ENCODE measurements at regions not wholly inside any gene's neighbourhood (a gene's known extent, or its start where the extent isn't known, plus 50 kb on each side); places are given as distances from the start of the nearest gene placed in this dataset.
A peak's percentile ranks its signal among the peaks of the same experiment; 100 is the strongest.

- Histone ChIP-seq H3K4me3 (ENCODE audit: low read depth in 1 of 3, low read length in 3 of 3) (no peak overlapping the region), H3K4me1 (ENCODE audit: control insufficient read depth in 3 of 3, insufficient read depth in 2 of 3, low read depth in 1 of 3, low read length in 2 of 3) (peaks cover 0 to 14% (median 0%) of the 10 kb centered on the region in 3 donors), H3K27ac (ENCODE audit: low read depth in 1 of 3, low read length in 2 of 3) (no peak overlapping the region), H3K9me3 (ENCODE audit: control insufficient read depth in 2 of 2, insufficient read depth in 1 of 2, low read depth in 1 of 2, low read length in 1 of 2) (no peaks in the 10 kb centered on the region), H3K27me3 (ENCODE audit: control insufficient read depth in 3 of 3, insufficient read depth in 3 of 3, low read length in 3 of 3) (no peaks in the 10 kb centered on the region), H3K36me3 (ENCODE audit: control insufficient read depth in 3 of 3, insufficient read depth in 2 of 3, low read depth in 1 of 3, low read length in 3 of 3) (peaks cover 0 to 4% (median 0%) of the 10 kb centered on the region in 3 donors)
- DNase-seq (peak in 1 of 2 donors; percentile 8), FAIRE-seq (no peak)
- WGBS, 3 donors: 95 to 96% (median 95%) methylated on average over 1 of the region's 1 CpG
Observed at GRCh38 chr20:3354247-3354646, 53.2 kb downstream of the DNAAF9 start.

- FAIRE-seq: no peak
- 87 to 96% (median 94%) methylated on average over 2 of the region's 2 CpGs for WGBS, 3 donors
- no peak for DNase-seq
- no peak overlapping the region for H3K4me3 ChIP-seq (ENCODE audit: low read depth in 1 of 3, low read length in 3 of 3)
- no peaks in the 10 kb centered on the region for H3K9me3 ChIP-seq (ENCODE audit: control insufficient read depth in 2 of 2, insufficient read depth in 1 of 2, low read depth in 1 of 2, low read length in 1 of 2)
- H3K4me1 ChIP-seq (ENCODE audit: control insufficient read depth in 3 of 3, insufficient read depth in 2 of 3, low read depth in 1 of 3, low read length in 2 of 3): peaks cover 0 to 10% (median 0%) of the 10 kb centered on the region in 3 donors
- H3K27ac ChIP-seq (ENCODE audit: low read depth in 1 of 3, low read length in 2 of 3): no peak overlapping the region
- peaks cover 0 to 4% (median 0%) of the 10 kb centered on the region in 3 donors for H3K36me3 ChIP-seq (ENCODE audit: control insufficient read depth in 3 of 3, insufficient read depth in 2 of 3, low read depth in 1 of 3, low read length in 3 of 3)
- H3K27me3 ChIP-seq (ENCODE audit: control insufficient read depth in 3 of 3, insufficient read depth in 3 of 3, low read length in 3 of 3): no peaks in the 10 kb centered on the region
Observed at GRCh38 chr20:3353646-3354045, 53.8 kb downstream of the DNAAF9 start.

- Histone ChIP-seq H3K4me1 (ENCODE audit: control insufficient read depth in 3 of 3, insufficient read depth in 2 of 3, low read depth in 1 of 3, low read length in 2 of 3) (peaks cover 0 to 7% (median 0%) of the 10 kb centered on the region in 3 donors), H3K27ac (ENCODE audit: low read depth in 1 of 3, low read length in 2 of 3) (no peak overlapping the region), H3K4me3 (ENCODE audit: low read depth in 1 of 3, low read length in 3 of 3) (no peak overlapping the region), H3K36me3 (ENCODE audit: control insufficient read depth in 3 of 3, insufficient read depth in 2 of 3, low read depth in 1 of 3, low read length in 3 of 3) (peaks cover 0 to 9% (median 3%) of the 10 kb centered on the region in 3 donors), H3K27me3 (ENCODE audit: control insufficient read depth in 3 of 3, insufficient read depth in 3 of 3, low read length in 3 of 3) (no peaks in the 10 kb centered on the region), H3K9me3 (ENCODE audit: control insufficient read depth in 2 of 2, insufficient read depth in 1 of 2, low read depth in 1 of 2, low read length in 1 of 2) (no peaks in the 10 kb centered on the region)
- DNase-seq (no peak), FAIRE-seq (no peak)
- 91 to 95% (median 94%) methylated on average over 6 of the region's 6 CpGs for WGBS, 3 donors
Observed at GRCh38 chr20:3352202-3352601, 55.3 kb downstream of the DNAAF9 start.

DNA sequence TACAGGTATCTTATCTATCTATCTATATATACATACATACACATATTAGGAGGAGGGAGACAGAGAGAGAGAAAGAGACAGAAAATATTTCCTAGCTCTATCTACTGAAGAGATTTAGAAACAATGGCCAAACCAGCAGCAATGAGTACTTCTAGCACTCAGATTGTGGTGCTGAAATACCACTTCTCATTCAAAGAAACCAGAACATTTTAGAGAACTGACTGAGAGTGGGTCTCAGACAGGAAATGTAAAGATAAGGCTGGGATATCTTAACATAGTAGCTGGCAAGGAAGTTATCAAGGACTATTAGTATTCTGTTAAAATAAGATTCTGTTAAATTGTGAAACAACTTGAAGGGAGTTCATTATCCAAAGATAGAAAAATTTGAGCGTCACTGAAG lies 57.0 kb downstream of the DNAAF9 start:
- DNase-seq (no peak), FAIRE-seq (no peak)
- Histone ChIP-seq H3K4me1 (ENCODE audit: control insufficient read depth in 3 of 3, insufficient read depth in 2 of 3, low read depth in 1 of 3, low read length in 2 of 3) (no peaks in the 10 kb centered on the region), H3K27ac (ENCODE audit: low read depth in 1 of 3, low read length in 2 of 3) (no peak overlapping the region), H3K27me3 (ENCODE audit: control insufficient read depth in 3 of 3, insufficient read depth in 3 of 3, low read length in 3 of 3) (no peaks in the 10 kb centered on the region), H3K4me3 (ENCODE audit: low read depth in 1 of 3, low read length in 3 of 3) (no peak overlapping the region), H3K36me3 (ENCODE audit: control insufficient read depth in 3 of 3, insufficient read depth in 2 of 3, low read depth in 1 of 3, low read length in 3 of 3) (peaks cover 0 to 11% (median 3%) of the 10 kb centered on the region in 3 donors), H3K9me3 (ENCODE audit: control insufficient read depth in 2 of 2, insufficient read depth in 1 of 2, low read depth in 1 of 2, low read length in 1 of 2) (no peaks in the 10 kb centered on the region)
- 93 to 100% (median 96%) methylated on average over 1 of the region's 1 CpG for WGBS, 3 donors

DNA sequence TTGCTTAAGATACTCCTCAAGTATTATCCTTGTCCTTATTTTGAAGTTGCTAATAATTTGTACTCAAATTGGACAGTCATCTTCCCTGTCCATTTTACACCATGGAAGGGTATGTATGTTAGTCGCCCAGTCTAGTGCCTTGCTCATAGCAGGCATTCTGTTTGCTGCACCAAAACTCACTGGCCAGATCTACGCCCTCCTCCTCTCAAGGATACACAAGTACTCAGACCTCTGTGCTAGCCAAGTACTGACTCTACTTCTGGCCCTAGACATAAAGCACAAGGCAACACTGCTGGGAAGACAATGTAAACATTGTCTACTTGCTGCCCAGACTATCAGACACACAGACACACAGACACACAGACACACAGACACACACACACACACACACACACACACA lies 57.7 kb downstream of the DNAAF9 start:
- Histone ChIP-seq H3K36me3 (ENCODE audit: control insufficient read depth in 3 of 3, insufficient read depth in 2 of 3, low read depth in 1 of 3, low read length in 3 of 3) (peaks cover 0 to 13% (median 3%) of the 10 kb centered on the region in 3 donors), H3K4me3 (ENCODE audit: low read depth in 1 of 3, low read length in 3 of 3) (no peak overlapping the region), H3K4me1 (ENCODE audit: control insufficient read depth in 3 of 3, insufficient read depth in 2 of 3, low read depth in 1 of 3, low read length in 2 of 3) (no peaks in the 10 kb centered on the region), H3K27me3 (ENCODE audit: control insufficient read depth in 3 of 3, insufficient read depth in 3 of 3, low read length in 3 of 3) (no peaks in the 10 kb centered on the region), H3K27ac (ENCODE audit: low read depth in 1 of 3, low read length in 2 of 3) (no peak overlapping the region), H3K9me3 (ENCODE audit: control insufficient read depth in 2 of 2, insufficient read depth in 1 of 2, low read depth in 1 of 2, low read length in 1 of 2) (no peaks in the 10 kb centered on the region)
- 85 to 98% (median 95%) methylated on average over 2 of the region's 2 CpGs for WGBS, 3 donors
- no peak for FAIRE-seq
- no peak for DNase-seq

- no peak overlapping the region for H3K27ac ChIP-seq (ENCODE audit: low read depth in 1 of 3, low read length in 2 of 3)
- WGBS, 3 donors: 84 to 91% (median 91%) methylated on average over 3 of the region's 3 CpGs
- DNase-seq: no peak
- no peaks in the 10 kb centered on the region for H3K9me3 ChIP-seq (ENCODE audit: control insufficient read depth in 2 of 2, insufficient read depth in 1 of 2, low read depth in 1 of 2, low read length in 1 of 2)
- FAIRE-seq: no peak
- no peak overlapping the region for H3K4me3 ChIP-seq (ENCODE audit: low read depth in 1 of 3, low read length in 3 of 3)
- no peaks in the 10 kb centered on the region for H3K4me1 ChIP-seq (ENCODE audit: control insufficient read depth in 3 of 3, insufficient read depth in 2 of 3, low read depth in 1 of 3, low read length in 2 of 3)
- no peaks in the 10 kb centered on the region for H3K27me3 ChIP-seq (ENCODE audit: control insufficient read depth in 3 of 3, insufficient read depth in 3 of 3, low read length in 3 of 3)
- peaks cover 0 to 25% (median 6%) of the 10 kb centered on the region in 3 donors for H3K36me3 ChIP-seq (ENCODE audit: control insufficient read depth in 3 of 3, insufficient read depth in 2 of 3, low read depth in 1 of 3, low read length in 3 of 3)
Observed at GRCh38 chr20:3342766-3343165, 64.7 kb downstream of the DNAAF9 start.

DNA sequence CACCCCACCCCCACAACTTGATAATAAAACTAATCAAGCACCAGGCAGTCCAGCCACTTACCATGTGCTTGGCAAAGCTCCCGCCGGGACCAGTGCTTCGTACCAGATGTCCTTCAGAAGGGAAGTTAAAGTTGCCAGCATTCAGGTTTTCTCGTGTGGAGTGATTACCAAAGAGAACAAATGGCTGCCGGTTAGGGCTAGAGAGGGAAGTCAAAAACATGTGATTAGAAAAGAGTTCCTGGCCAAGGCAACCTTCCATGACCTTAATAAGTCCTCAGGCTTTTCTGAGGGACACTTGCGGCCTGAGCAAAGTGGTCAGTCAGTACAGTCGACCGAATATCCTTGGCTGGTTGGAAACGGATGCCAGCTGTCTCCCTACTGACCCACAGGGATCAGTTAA lies 67.0 kb downstream of the DNAAF9 start:
- Histone ChIP-seq H3K27ac (ENCODE audit: low read depth in 1 of 3, low read length in 2 of 3) (no peak overlapping the region), H3K27me3 (ENCODE audit: control insufficient read depth in 3 of 3, insufficient read depth in 3 of 3, low read length in 3 of 3) (no peaks in the 10 kb centered on the region), H3K9me3 (ENCODE audit: control insufficient read depth in 2 of 2, insufficient read depth in 1 of 2, low read depth in 1 of 2, low read length in 1 of 2) (no peaks in the 10 kb centered on the region), H3K36me3 (ENCODE audit: control insufficient read depth in 3 of 3, insufficient read depth in 2 of 3, low read depth in 1 of 3, low read length in 3 of 3) (peaks cover 0 to 23% (median 5%) of the 10 kb centered on the region in 3 donors), H3K4me3 (ENCODE audit: low read depth in 1 of 3, low read length in 3 of 3) (no peak overlapping the region), H3K4me1 (ENCODE audit: control insufficient read depth in 3 of 3, insufficient read depth in 2 of 3, low read depth in 1 of 3, low read length in 2 of 3) (no peaks in the 10 kb centered on the region)
- FAIRE-seq: no peak
- DNase-seq: no peak
- WGBS, 3 donors: 69 to 76% (median 73%) methylated on average over 9 of the region's 9 CpGs

GRCh38 chr20:3339571-3339970 lies 67.9 kb downstream of the DNAAF9 start:
- H3K4me3 ChIP-seq (ENCODE audit: low read depth in 1 of 3, low read length in 3 of 3): no peak overlapping the region
- DNase-seq (no peak), FAIRE-seq (no peak)
- WGBS, 3 donors: 94 to 100% (median 97%) methylated on average over 1 of the region's 1 CpG
- peaks cover 0 to 21% (median 5%) of the 10 kb centered on the region in 3 donors for H3K36me3 ChIP-seq (ENCODE audit: control insufficient read depth in 3 of 3, insufficient read depth in 2 of 3, low read depth in 1 of 3, low read length in 3 of 3)
- no peak overlapping the region for H3K27ac ChIP-seq (ENCODE audit: low read depth in 1 of 3, low read length in 2 of 3)
- H3K9me3 ChIP-seq (ENCODE audit: control insufficient read depth in 2 of 2, insufficient read depth in 1 of 2, low read depth in 1 of 2, low read length in 1 of 2): no peaks in the 10 kb centered on the region
- no peaks in the 10 kb centered on the region for H3K4me1 ChIP-seq (ENCODE audit: control insufficient read depth in 3 of 3, insufficient read depth in 2 of 3, low read depth in 1 of 3, low read length in 2 of 3)
- no peaks in the 10 kb centered on the region for H3K27me3 ChIP-seq (ENCODE audit: control insufficient read depth in 3 of 3, insufficient read depth in 3 of 3, low read length in 3 of 3)

GRCh38 chr20:3339076-3339475 lies 68.4 kb downstream of the DNAAF9 start:
- no peak overlapping the region for H3K4me3 ChIP-seq (ENCODE audit: low read depth in 1 of 3, low read length in 3 of 3)
- FAIRE-seq (no peak), DNase-seq (no peak)
- no peaks in the 10 kb centered on the region for H3K4me1 ChIP-seq (ENCODE audit: control insufficient read depth in 3 of 3, insufficient read depth in 2 of 3, low read depth in 1 of 3, low read length in 2 of 3)
- no peaks in the 10 kb centered on the region for H3K27me3 ChIP-seq (ENCODE audit: control insufficient read depth in 3 of 3, insufficient read depth in 3 of 3, low read length in 3 of 3)
- peaks cover 0 to 21% (median 5%) of the 10 kb centered on the region in 3 donors for H3K36me3 ChIP-seq (ENCODE audit: control insufficient read depth in 3 of 3, insufficient read depth in 2 of 3, low read depth in 1 of 3, low read length in 3 of 3)
- H3K27ac ChIP-seq (ENCODE audit: low read depth in 1 of 3, low read length in 2 of 3): no peak overlapping the region
- 84 to 90% (median 88%) methylated on average over 1 of the region's 1 CpG for WGBS, 3 donors
- H3K9me3 ChIP-seq (ENCODE audit: control insufficient read depth in 2 of 2, insufficient read depth in 1 of 2, low read depth in 1 of 2, low read length in 1 of 2): no peaks in the 10 kb centered on the region

Measured in small intestine (tissue), 7 donors.